ENCODE measurements at regions not wholly inside any gene's neighbourhood (a gene's known extent, or its start where the extent isn't known, plus 50 kb on each side); places are given as distances from the start of the nearest gene placed in this dataset.

DNA sequence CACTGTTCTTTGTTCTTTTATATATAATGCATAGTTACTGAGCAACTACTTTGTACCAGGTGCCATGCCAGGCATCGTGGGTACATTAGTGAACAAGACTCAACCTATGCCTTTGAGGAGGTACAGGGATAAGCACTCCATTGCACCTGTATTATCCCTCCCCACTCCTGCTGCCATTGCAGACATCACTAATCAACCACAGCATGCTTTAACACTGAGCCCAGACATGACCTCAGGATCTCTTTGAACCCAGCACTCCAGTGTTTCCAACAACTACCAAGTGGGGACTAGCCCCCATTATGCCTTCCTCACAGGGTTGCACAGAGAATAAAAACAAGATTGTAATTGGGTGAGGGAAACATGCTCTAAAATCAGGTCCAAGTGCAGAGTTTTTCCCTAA, 60.5 kb upstream of the COL13A1 start:
- no peak for TF ChIP-seq SPI1 (IDR thresholded peaks at IDR 0.05; ENCODE audit: borderline replicate concordance, low read depth)
- TF ChIP-seq GABPA (IDR thresholded peaks at IDR 0.05; ENCODE audit: low read depth), result no peak
- TF ChIP-seq, protein P1, sequence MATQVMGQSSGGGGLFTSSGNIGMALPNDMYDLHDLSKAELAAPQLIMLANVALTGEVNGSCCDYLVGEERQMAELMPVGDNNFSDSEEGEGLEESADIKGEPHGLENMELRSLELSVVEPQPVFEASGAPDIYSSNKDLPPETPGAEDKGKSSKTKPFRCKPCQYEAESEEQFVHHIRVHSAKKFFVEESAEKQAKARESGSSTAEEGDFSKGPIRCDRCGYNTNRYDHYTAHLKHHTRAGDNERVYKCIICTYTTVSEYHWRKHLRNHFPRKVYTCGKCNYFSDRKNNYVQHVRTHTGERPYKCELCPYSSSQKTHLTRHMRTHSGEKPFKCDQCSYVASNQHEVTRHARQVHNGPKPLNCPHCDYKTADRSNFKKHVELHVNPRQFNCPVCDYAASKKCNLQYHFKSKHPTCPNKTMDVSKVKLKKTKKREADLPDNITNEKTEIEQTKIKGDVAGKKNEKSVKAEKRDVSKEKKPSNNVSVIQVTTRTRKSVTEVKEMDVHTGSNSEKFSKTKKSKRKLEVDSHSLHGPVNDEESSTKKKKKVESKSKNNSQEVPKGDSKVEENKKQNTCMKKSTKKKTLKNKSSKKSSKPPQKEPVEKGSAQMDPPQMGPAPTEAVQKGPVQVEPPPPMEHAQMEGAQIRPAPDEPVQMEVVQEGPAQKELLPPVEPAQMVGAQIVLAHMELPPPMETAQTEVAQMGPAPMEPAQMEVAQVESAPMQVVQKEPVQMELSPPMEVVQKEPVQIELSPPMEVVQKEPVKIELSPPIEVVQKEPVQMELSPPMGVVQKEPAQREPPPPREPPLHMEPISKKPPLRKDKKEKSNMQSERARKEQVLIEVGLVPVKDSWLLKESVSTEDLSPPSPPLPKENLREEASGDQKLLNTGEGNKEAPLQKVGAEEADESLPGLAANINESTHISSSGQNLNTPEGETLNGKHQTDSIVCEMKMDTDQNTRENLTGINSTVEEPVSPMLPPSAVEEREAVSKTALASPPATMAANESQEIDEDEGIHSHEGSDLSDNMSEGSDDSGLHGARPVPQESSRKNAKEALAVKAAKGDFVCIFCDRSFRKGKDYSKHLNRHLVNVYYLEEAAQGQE (IDR thresholded peaks at IDR 0.05; ENCODE audit: insufficient replicate concordance, low read depth), result no peak
- no peak for TF ChIP-seq POLR2AphosphoS5 (IDR thresholded peaks at IDR 0.05; ENCODE audit: low read depth)
- TF ChIP-seq, protein P2, sequence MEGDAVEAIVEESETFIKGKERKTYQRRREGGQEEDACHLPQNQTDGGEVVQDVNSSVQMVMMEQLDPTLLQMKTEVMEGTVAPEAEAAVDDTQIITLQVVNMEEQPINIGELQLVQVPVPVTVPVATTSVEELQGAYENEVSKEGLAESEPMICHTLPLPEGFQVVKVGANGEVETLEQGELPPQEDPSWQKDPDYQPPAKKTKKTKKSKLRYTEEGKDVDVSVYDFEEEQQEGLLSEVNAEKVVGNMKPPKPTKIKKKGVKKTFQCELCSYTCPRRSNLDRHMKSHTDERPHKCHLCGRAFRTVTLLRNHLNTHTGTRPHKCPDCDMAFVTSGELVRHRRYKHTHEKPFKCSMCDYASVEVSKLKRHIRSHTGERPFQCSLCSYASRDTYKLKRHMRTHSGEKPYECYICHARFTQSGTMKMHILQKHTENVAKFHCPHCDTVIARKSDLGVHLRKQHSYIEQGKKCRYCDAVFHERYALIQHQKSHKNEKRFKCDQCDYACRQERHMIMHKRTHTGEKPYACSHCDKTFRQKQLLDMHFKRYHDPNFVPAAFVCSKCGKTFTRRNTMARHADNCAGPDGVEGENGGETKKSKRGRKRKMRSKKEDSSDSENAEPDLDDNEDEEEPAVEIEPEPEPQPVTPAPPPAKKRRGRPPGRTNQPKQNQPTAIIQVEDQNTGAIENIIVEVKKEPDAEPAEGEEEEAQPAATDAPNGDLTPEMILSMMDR (IDR thresholded peaks at IDR 0.05; ENCODE audit: insufficient read depth, low read length), result no peak
